ENCODE measurements at regions not wholly inside any gene's neighbourhood (a gene's known extent, or its start where the extent isn't known, plus 50 kb on each side); places are given as distances from the start of the nearest gene placed in this dataset.

DNA sequence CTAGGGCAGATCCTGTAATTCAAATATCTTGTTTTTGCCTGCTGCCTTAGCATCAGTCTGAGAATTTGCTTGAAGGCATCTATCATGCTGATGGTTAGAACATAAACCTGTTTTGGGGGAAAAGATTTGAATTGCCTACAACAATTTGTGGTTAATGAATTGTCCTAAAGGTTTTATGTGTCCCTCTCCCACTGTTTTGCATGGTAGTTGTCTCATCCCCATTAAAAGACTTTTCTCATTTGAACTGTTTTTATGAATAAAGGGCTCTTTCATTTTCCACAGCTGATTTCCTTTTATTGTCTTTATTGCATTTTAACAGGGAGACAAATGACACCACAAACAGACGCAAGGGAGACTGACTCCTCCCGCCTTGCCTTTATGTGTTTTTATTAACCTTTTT lies 275.6 kb downstream of the PIK3C3 start:
- Histone ChIP-seq H3K9me3 (ENCODE audit: control insufficient read depth, low read length) (no peaks in the 10 kb centered on the region), H3K27ac (ENCODE audit: low read depth, low read length, severe bottlenecking) (no peak overlapping the region), H3K4me3 (ENCODE audit: extremely low read depth, insufficient read depth, low read length, poor library complexity, severe bottlenecking) (no peak overlapping the region), H3K4me1 (ENCODE audit: control insufficient read depth, insufficient read depth, low read length, poor library complexity, severe bottlenecking) (no peaks in the 10 kb centered on the region), H3K36me3 (ENCODE audit: control insufficient read depth, insufficient read depth, low read length) (no peaks in the 10 kb centered on the region)
- WGBS, 2 experiments (ENCODE audit: insufficient coverage in 2 of 2): no CpG with 5 or more reads among the region's 2 CpGs

DNA sequence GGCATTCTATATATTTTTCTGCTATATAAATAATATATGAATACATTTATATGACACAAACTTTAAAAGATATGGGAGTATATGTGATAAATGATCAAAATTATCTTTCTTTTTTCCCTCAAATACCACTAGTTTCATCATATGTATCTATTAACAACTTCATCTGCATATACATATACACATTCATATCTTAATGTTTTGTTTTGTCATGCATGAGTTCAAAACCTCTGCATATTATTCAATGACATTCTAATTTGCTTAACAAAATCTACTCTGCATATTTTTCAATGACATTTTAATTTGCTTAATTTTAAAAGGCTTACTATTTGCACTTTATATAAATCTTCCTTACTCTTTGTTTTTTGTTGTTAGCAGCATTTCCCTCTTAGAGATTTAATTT lies 276.2 kb downstream of the PIK3C3 start:
- Histone ChIP-seq H3K9me3 (ENCODE audit: control insufficient read depth, low read length) (no peaks in the 10 kb centered on the region), H3K4me1 (ENCODE audit: control insufficient read depth, insufficient read depth, low read length, poor library complexity, severe bottlenecking) (no peaks in the 10 kb centered on the region), H3K4me3 (ENCODE audit: extremely low read depth, insufficient read depth, low read length, poor library complexity, severe bottlenecking) (no peak overlapping the region), H3K36me3 (ENCODE audit: control insufficient read depth, insufficient read depth, low read length) (no peaks in the 10 kb centered on the region), H3K27ac (ENCODE audit: low read depth, low read length, severe bottlenecking) (no peak overlapping the region)

DNA sequence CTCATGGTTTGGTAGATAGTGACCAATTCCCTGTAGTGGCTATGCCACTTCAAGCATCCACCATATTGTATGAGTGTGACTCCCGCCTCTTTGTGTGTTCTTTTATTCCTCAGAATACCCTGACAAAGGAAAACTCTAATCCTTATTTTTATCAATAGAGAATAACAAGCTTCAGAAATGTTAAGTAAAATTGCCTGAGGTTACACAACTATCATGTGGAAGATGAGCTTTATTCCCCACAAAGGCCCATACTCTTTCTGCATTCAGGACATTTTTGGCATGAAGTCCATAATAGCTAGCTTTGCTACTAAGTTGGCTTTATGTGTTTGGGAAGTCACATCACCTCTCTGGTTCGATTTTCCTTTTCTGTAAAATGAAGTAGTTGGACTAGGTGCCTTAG lies 276.8 kb downstream of the PIK3C3 start:
- Histone ChIP-seq H3K36me3 (ENCODE audit: control insufficient read depth, insufficient read depth, low read length) (no peaks in the 10 kb centered on the region), H3K4me1 (ENCODE audit: control insufficient read depth, insufficient read depth, low read length, poor library complexity, severe bottlenecking) (no peaks in the 10 kb centered on the region), H3K9me3 (ENCODE audit: control insufficient read depth, low read length) (no peaks in the 10 kb centered on the region), H3K27ac (ENCODE audit: low read depth, low read length, severe bottlenecking) (no peak overlapping the region), H3K4me3 (ENCODE audit: extremely low read depth, insufficient read depth, low read length, poor library complexity, severe bottlenecking) (no peak overlapping the region)
- WGBS, 2 experiments (ENCODE audit: insufficient coverage in 2 of 2): 40 to 100% methylated on average over 1 of the region's 2 CpGs

DNA sequence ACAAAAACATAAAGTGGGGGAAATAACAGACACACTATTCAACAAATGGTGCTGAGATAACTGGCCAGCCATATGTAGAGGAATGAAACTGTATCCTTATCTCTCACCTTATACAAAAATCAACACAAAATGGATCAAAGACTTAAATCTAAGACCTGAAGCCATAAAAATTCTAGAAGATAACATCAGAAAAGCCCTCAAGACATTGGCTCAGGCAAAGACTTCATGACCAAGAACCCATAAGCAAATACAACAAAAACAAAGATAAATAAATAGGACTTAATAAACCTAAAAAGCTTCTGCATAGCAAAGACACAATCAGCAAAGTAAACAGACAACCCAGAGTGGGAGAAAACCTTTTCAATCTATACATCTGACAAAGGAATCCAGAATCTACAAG lies 278.9 kb downstream of the PIK3C3 start:
- H3K27ac ChIP-seq (ENCODE audit: low read depth, low read length, severe bottlenecking): no peak overlapping the region
- H3K4me3 ChIP-seq (ENCODE audit: extremely low read depth, insufficient read depth, low read length, poor library complexity, severe bottlenecking): no peak overlapping the region
- no peaks in the 10 kb centered on the region for H3K9me3 ChIP-seq (ENCODE audit: control insufficient read depth, low read length)
- no peaks in the 10 kb centered on the region for H3K4me1 ChIP-seq (ENCODE audit: control insufficient read depth, insufficient read depth, low read length, poor library complexity, severe bottlenecking)
- no peaks in the 10 kb centered on the region for H3K36me3 ChIP-seq (ENCODE audit: control insufficient read depth, insufficient read depth, low read length)

DNA sequence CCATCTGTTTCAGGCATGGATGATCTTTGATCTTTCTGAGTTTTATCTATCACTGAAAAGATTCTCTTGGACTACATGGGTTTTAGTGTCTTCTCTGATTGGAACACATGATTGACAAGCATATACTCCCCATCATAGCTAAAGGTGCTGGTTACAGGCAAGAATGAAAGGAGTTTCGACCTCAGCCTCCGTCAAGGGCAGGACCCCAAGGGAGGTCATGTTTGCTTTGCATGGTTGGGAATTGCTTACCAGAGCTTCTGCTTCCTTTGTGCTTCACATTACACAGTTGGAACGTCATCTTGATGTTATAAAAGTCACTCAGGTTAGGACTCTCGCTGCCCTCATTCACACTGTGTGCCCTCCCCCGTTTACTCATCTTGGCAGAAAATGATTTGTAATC lies 287.7 kb downstream of the PIK3C3 start:
- WGBS, 2 experiments (ENCODE audit: insufficient coverage in 2 of 2): 83 to 91% methylated on average over 4 of the region's 5 CpGs
- H3K4me3 ChIP-seq (ENCODE audit: extremely low read depth, insufficient read depth, low read length, poor library complexity, severe bottlenecking): no peak overlapping the region
- H3K36me3 ChIP-seq (ENCODE audit: control insufficient read depth, insufficient read depth, low read length): no peaks in the 10 kb centered on the region
- H3K27ac ChIP-seq (ENCODE audit: low read depth, low read length, severe bottlenecking): no peak overlapping the region
- H3K4me1 ChIP-seq (ENCODE audit: control insufficient read depth, insufficient read depth, low read length, poor library complexity, severe bottlenecking): no peaks in the 10 kb centered on the region
- H3K9me3 ChIP-seq (ENCODE audit: control insufficient read depth, low read length): no peaks in the 10 kb centered on the region

DNA sequence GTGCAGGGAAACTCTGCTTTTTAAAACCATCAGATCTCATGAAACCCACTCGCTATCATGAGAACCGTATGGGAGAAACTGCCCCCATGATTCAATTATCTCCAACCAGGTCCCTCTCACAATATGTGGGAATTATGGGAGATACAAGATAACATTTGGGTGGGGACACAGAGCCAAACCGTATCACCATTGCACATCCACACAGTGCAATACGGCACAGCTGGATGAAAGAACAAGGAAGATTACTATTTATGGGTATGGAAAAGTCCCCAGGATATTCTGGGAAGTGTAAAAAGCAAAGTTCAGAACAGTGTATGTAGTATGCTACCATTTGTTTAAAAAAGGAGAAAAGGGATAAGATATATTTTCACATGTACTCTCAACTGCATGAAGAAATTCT lies 290.1 kb downstream of the PIK3C3 start:
- H3K4me1 ChIP-seq (ENCODE audit: control insufficient read depth, insufficient read depth, low read length, poor library complexity, severe bottlenecking): no peaks in the 10 kb centered on the region
- WGBS, 2 experiments (ENCODE audit: insufficient coverage in 2 of 2): 87% methylated on average over 3 of the region's 4 CpGs; no CpG with 5 or more reads in 1 of the 2 experiments
- H3K4me3 ChIP-seq (ENCODE audit: extremely low read depth, insufficient read depth, low read length, poor library complexity, severe bottlenecking): no peak overlapping the region
- no peak overlapping the region for H3K27ac ChIP-seq (ENCODE audit: low read depth, low read length, severe bottlenecking)
- H3K9me3 ChIP-seq (ENCODE audit: control insufficient read depth, low read length): no peaks in the 10 kb centered on the region
- no peaks in the 10 kb centered on the region for H3K36me3 ChIP-seq (ENCODE audit: control insufficient read depth, insufficient read depth, low read length)

DNA sequence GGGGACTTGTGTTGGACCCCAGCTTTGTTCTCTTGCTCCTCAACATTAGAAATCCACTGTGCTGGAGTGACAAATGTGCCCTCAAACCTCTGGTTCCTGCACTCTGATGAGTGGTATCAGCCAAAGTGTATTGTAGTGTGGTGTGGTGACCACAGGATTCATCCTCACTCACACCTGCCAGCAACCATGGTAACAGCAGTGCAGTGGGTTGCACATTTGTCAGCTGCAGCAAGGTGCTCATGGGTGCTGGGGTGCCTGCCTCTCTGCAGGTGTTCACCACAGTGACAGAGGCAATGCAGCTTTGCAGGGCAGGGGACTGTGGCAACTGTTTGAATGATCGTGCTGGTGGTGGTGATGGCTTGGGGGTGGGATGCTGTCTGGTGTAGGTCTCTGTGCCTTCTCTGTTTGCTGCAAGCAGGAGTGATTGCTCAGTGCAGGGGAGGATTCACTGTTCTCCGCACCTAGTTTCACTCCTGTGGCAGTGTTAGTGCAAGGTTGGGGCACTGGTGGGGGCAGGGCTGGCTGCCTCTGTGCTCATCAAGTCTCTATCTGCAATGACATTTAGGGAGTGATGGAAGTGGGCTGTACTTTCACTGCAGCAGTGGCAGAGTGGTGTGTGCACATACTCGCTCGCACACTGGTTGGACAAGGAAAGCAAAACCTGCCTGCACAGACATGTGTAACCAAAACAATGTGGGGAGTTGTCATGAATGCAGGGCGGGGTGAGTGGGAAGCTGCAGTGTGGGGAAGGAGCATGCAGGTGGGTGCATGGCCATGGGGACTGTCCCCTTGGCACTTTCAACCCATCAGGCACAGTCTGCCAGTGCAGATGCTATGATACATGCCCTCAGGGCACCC lies 301.1 kb downstream of the PIK3C3 start:
- no peak overlapping the region for H3K4me3 ChIP-seq (ENCODE audit: extremely low read depth, insufficient read depth, low read length, poor library complexity, severe bottlenecking)
- H3K9me3 ChIP-seq (ENCODE audit: control insufficient read depth, low read length): no peaks in the 10 kb centered on the region
- WGBS, 2 experiments (ENCODE audit: insufficient coverage in 2 of 2): 89 to 90% methylated on average over 3 of the region's 5 CpGs
- no peaks in the 10 kb centered on the region for H3K4me1 ChIP-seq (ENCODE audit: control insufficient read depth, insufficient read depth, low read length, poor library complexity, severe bottlenecking)
- no peaks in the 10 kb centered on the region for H3K36me3 ChIP-seq (ENCODE audit: control insufficient read depth, insufficient read depth, low read length)
- H3K27ac ChIP-seq (ENCODE audit: low read depth, low read length, severe bottlenecking): no peak overlapping the region

DNA sequence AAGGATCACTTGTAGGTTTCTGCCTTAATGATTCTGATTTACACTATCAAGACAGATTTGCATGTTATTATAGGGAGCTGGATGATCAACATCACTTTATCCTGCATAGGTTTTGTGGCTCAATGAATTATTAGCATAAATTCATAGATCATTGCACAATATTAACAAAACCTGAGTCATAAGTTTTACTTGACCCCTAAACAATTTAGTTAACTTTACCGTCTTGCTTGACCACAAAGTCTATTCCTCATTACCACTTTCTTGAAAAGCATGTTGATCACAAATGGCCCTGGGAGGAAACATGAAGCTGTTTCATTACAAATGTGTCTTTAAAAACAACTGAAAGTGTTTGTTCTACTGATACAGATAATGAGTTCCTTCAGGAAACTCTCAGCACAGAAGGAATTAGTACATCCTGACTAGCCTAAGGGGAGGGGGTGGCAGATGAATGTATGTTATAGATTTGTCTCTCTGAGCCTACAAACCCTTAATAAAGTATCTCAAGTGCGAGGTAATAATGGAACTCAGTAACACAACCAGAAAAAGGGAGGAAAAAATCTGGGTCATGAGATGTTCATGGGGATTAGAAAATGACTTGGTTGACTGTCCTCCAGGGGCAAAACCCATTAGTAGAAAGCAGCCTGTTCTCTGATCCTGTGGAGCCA lies 303.4 kb downstream of the PIK3C3 start:
- Histone ChIP-seq H3K4me1 (ENCODE audit: control insufficient read depth, insufficient read depth, low read length, poor library complexity, severe bottlenecking) (no peaks in the 10 kb centered on the region), H3K27ac (ENCODE audit: low read depth, low read length, severe bottlenecking) (no peak overlapping the region), H3K9me3 (ENCODE audit: control insufficient read depth, low read length) (no peaks in the 10 kb centered on the region), H3K4me3 (ENCODE audit: extremely low read depth, insufficient read depth, low read length, poor library complexity, severe bottlenecking) (no peak overlapping the region), H3K36me3 (ENCODE audit: control insufficient read depth, insufficient read depth, low read length) (no peaks in the 10 kb centered on the region)
- 75 to 92% methylated on average over 1 to 2 of the region's 2 CpGs for WGBS, 2 experiments (ENCODE audit: insufficient coverage in 2 of 2)

DNA sequence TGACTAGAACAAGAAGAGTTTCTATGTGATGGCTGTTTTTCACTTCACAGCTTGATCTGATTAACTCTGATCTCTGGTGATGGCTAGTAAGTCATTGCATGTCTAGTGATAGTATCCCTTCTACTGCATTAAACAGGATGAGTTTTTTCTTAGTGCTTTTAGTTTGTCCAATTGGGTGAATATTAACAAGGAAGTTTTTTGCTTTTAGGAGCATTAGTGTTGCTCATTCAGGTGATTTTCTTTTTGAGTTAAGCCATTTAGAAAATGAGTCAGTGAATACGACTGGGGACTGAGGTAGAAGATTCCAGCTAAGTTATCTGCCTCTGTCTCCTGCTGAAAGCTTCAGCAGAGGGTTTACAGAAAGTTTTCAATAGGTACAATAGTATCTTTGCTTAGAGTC lies 306.7 kb downstream of the PIK3C3 start:
- no peak overlapping the region for H3K4me3 ChIP-seq (ENCODE audit: extremely low read depth, insufficient read depth, low read length, poor library complexity, severe bottlenecking)
- no peaks in the 10 kb centered on the region for H3K9me3 ChIP-seq (ENCODE audit: control insufficient read depth, low read length)
- H3K4me1 ChIP-seq (ENCODE audit: control insufficient read depth, insufficient read depth, low read length, poor library complexity, severe bottlenecking): no peaks in the 10 kb centered on the region
- H3K36me3 ChIP-seq (ENCODE audit: control insufficient read depth, insufficient read depth, low read length): no peaks in the 10 kb centered on the region
- WGBS, 2 experiments (ENCODE audit: insufficient coverage in 2 of 2): 83% methylated on average over 1 of the region's 1 CpG; no CpG with 5 or more reads in 1 of the 2 experiments
- H3K27ac ChIP-seq (ENCODE audit: low read depth, low read length, severe bottlenecking): no peak overlapping the region

DNA sequence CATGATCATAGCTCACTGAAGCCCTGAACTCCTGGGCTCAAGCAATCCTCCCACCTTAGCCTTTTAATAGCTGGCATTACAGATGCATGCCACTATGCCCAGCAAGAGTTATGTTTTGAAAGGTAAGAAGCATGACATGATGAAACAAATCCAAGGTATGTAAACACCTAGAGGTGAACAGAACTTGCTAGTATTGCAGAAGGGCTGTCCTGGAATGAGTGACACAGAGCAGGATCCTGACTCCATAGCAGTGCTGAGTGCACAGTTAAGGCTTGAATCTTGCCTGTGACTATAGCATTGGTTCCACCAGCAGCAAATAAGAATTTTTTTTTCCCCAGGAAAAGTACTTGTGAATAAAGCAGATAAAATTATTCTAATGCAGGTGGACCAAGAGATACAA lies 309.5 kb downstream of the PIK3C3 start:
- Histone ChIP-seq H3K4me1 (ENCODE audit: control insufficient read depth, insufficient read depth, low read length, poor library complexity, severe bottlenecking) (peaks cover 3% of the 10 kb centered on the region), H3K36me3 (ENCODE audit: control insufficient read depth, insufficient read depth, low read length) (no peaks in the 10 kb centered on the region), H3K4me3 (ENCODE audit: extremely low read depth, insufficient read depth, low read length, poor library complexity, severe bottlenecking) (no peak overlapping the region), H3K27ac (ENCODE audit: low read depth, low read length, severe bottlenecking) (no peak overlapping the region), H3K9me3 (ENCODE audit: control insufficient read depth, low read length) (no peaks in the 10 kb centered on the region)

DNA sequence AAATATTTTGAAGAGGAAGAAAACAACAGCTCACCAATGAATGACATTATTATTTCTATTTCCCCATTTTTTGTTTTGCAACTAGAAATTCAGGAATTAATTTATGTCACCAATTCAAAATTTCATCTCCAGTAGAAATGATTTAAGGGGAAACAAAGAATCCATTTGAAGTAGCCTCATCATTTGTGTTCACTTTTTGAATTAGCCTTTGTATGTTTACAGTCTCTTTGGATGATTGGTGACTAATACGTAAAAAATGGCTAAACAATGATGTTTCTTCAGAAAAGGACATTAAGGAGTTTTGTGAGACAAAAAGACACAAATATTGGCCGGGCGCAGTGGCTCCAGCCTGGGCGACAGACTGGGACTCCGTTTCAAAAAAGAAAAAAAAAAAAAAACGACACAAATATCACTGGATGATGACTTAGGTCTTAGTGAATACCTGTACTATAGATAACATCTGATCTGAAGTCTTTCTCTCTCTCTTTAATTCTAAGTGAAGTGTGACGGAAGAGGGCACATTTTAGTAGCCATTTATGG lies 313.2 kb downstream of the PIK3C3 start:
- 70 to 96% methylated on average over 2 to 4 of the region's 7 CpGs for WGBS, 2 experiments (ENCODE audit: insufficient coverage in 2 of 2)
- Histone ChIP-seq H3K9me3 (ENCODE audit: control insufficient read depth, low read length) (no peaks in the 10 kb centered on the region), H3K4me1 (ENCODE audit: control insufficient read depth, insufficient read depth, low read length, poor library complexity, severe bottlenecking) (peaks cover 8% of the 10 kb centered on the region), H3K27ac (ENCODE audit: low read depth, low read length, severe bottlenecking) (peak overlapping the region; percentile 34), H3K36me3 (ENCODE audit: control insufficient read depth, insufficient read depth, low read length) (no peaks in the 10 kb centered on the region), H3K4me3 (ENCODE audit: extremely low read depth, insufficient read depth, low read length, poor library complexity, severe bottlenecking) (no peak overlapping the region)
